GM19324 (cell line): ENCODE measurements at regions not wholly inside any gene's neighbourhood (a gene's known extent, or its start where the extent isn't known, plus 50 kb on each side); places are given as distances from the start of the nearest gene placed in this dataset.
"Not testable (repeated sequence)": the region's sequence is repeated elsewhere in the genome, so short reads cannot be mapped to it uniquely, and the experiment has no call there.

Experiments
- ATAC-seq: cut with Tn5 transposase; IDR thresholded peaks from one replicate; pipeline ENCODE4 v1.9.1; 2021; ENCODE audit warnings: mild to moderate bottlenecking, moderate library complexity; ENCODE audit not compliant: unreplicated experiment, low FRiP score

DNA sequence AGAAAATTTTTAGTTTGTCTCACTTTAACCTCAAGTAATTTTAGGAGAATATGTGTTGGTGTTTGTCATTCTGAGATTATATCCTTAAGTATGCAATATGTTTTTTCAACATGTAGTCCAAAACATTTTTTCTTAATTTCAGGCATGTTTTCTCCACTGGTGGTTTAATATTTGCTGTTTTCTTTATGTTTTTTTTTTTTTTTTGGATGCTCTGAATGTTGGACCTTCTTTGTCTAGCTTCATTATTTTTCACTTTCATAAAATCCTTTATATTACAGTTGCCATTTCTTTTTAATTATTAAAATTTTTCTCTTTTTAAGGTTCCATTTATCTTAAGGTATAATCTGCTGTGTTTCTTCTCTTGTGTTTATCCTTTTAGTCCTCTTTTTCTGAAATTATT lies 342.2 kb upstream of the DUSP10 start:
- ATAC-seq: no peak

GRCh38 chr1:222081859-222082258 lies 340.0 kb upstream of the DUSP10 start:
- ATAC-seq: no peak

DNA sequence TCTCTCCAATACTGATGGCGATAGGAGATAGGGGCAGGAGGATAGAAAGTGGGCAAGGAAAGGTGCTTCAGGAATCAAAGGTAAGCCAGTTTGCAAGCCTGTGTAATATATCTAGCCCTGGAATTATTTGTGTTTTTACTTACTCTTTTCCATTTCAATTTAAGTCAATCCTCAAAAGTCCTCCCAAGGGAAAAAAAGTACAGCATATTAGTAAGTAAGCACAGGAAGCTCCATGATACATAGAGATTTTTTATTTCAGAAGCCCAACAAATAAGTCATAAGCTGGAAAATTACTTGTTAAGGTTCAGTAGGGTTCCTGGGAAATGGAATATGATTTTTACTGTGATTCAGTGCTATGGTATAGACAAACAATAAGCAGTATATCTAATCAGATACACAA lies 337.7 kb upstream of the DUSP10 start:
- no peak for ATAC-seq

DNA sequence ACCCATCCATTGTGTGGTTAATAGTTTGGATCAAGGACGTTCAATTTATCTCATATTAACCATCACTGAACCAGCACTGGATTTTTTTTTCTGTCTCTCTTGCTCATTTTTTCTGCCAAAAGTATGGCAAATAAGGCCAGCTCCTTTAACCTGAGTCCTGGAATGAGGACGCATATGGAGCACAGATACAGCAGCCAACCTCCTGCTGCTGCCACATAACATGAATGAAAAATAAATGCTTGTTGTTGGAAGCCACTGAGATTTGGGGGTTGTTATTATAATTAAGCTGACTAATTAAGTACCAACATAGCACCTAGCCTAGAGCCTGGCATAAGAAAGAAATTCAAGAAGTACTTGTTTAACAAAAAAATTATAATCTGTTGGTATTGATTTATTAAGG lies 335.3 kb upstream of the DUSP10 start:
- no peak for ATAC-seq

GRCh38 chr1:222074317-222074716 lies 332.4 kb upstream of the DUSP10 start:
- ATAC-seq: no peak

GRCh38 chr1:222073307-222073995 lies 331.6 kb upstream of the DUSP10 start:
- no peak for ATAC-seq

GRCh38 chr1:222071387-222071786 lies 329.5 kb upstream of the DUSP10 start:
- ATAC-seq: no peak

GRCh38 chr1:222068937-222069336 lies 327.0 kb upstream of the DUSP10 start:
- no peak for ATAC-seq

DNA sequence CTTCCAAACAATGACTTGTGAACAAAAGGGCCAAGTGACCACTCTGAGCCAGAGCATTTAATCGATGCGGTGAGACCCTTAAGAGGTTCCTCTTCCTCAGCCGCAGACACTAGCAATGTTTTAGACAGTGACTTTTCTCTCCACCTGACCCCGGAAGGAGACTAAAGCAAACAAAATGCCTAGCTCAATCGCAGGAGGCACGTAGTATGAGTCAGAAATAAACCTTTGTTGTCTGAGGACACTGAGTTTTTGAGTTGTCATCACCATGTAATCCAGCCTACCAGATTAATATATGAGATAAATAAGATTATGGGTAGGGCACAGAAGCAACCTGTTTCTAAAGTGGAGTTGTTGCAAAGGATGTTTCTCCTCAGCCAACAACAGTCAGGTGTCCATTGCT lies 326.2 kb upstream of the DUSP10 start:
- no peak for ATAC-seq

GRCh38 chr1:222066539-222066938 lies 324.6 kb upstream of the DUSP10 start:
- ATAC-seq: no peak

DNA sequence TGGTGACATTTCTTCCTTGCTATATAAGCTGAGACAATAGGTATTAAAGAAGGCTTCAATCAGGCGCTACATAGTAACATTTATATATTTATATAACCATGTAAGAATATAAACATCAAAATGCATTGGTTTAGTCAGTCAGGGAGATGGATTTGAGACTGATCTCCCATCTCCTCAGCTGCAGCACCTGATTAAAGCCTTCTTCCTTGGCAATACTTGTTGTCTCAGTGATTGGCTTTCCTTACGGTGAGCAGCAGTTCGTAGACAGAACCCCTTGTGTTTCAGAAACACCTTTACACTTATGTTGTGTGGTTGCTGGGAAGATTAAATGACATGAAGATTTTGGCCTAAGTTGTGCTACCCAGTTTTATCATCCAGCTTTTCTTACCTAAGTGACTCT lies 323.3 kb upstream of the DUSP10 start:
- ATAC-seq: no peak

DNA sequence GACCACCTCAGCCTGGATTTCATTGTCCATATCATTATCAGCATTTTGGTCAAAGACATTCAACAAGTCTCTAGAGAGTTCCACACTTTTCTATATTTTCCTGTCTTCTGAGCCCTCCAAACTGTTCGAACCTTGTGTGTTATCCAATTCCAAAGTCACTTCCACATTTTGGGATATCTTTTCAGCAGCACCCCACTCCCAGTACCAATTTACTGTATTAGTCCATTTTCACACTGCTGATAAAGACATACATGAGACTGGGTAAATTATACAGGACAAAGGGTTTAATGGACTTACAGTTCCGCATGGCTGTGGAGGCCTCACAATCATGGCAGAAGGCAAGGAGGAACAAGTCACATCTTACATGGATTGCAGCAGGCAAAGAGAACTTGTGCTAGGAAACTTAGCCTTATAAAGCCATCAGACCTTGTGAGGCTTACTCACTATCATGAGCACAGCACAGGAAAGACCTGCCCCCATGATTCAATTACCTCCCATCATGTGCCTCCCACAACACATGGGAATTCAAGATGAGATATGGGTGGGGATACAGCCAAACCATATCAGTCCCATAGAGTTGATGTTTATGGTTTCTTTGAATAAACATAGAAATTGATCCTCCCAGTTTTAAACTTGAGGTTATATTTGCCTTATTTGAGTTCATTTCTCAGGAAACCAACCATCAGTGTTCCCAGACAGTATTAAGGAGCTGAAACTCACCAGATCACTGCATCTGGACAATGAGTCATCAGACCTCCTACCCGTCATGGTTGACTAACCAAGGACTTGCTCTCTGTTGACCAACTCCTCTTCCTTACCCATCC lies 322.7 kb upstream of the DUSP10 start:
- ATAC-seq: no peak

- no peak for ATAC-seq
Observed at GRCh38 chr1:222062640-222063039, 320.8 kb upstream of the DUSP10 start.

GRCh38 chr1:222061711-222062359 lies 319.9 kb upstream of the DUSP10 start:
- no peak for ATAC-seq

GRCh38 chr1:222060210-222060916 lies 318.5 kb upstream of the DUSP10 start:
- ATAC-seq: no peak

GRCh38 chr1:222058249-222058648 lies 316.4 kb upstream of the DUSP10 start:
- no peak for ATAC-seq

DNA sequence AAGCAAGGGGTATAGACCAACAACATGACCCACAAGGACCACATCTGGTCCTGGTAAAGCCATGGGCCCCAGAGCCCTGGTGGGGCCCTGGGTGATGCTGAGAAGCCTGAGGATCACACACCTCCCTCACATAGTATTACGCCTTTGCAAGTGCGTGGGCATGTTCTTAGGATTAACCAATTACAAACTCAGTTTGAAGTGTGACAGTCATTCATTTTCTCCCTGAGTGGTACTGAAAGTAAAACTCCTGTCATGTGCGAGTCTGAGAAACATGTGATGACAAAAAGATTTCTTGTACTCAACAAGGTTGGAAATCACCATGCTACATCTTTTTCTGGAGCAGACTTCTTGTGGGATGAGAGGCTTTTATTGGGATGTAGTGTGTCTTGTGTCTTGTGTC lies 315.3 kb upstream of the DUSP10 start:
- ATAC-seq: no peak

DNA sequence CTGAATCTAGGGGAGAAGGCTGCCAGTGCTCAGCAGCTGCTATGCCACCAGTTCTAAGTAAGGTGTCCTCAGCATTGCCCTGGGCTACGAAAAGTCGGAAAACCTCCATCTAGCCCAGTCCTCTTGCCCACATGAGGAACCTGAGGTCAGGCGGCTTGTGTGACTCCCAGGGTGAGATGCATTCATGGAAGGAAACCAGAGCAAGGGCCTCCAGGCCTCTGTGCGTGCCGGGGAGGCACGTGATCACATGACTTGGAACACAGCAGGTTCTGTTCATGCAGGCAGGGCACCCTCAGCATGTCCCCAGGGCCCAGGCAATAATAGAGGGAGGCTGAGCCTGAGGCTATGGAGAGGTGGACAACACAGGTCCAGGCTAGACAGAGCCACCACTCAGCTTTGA lies 312.5 kb upstream of the DUSP10 start:
- no peak for ATAC-seq

DNA sequence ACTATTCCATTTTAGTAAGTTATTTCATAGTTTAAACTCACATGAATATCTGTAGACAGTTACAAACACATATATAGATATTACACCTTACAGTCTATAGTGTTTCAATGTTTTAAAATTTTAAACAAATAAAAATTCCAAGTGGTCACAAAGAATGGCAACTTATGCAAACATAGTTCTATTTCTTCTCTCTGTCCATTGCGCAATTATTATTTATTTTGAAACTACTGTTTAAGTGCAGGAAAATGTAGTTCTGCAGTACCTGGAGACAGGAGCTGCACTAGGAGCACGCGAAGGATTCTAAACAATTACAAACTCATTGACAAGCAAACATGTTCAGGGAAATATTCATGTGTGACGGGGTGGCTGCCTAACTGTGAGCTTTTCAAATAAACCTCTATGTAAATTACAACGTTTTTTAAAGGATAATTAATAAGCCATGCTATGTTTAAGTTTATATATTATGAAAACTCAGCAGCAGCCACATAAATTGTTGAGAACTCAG lies 312.0 kb upstream of the DUSP10 start:
- no peak for ATAC-seq

- not testable (repeated sequence) for ATAC-seq
Observed at GRCh38 chr1:222051311-222051710, 309.4 kb upstream of the DUSP10 start.

GRCh38 chr1:222049661-222050060 lies 307.8 kb upstream of the DUSP10 start:
- ATAC-seq: not testable (repeated sequence)
